ENCODE measurements at regions not wholly inside any gene's neighbourhood (a gene's known extent, or its start where the extent isn't known, plus 50 kb on each side); places are given as distances from the start of the nearest gene placed in this dataset.

DNA sequence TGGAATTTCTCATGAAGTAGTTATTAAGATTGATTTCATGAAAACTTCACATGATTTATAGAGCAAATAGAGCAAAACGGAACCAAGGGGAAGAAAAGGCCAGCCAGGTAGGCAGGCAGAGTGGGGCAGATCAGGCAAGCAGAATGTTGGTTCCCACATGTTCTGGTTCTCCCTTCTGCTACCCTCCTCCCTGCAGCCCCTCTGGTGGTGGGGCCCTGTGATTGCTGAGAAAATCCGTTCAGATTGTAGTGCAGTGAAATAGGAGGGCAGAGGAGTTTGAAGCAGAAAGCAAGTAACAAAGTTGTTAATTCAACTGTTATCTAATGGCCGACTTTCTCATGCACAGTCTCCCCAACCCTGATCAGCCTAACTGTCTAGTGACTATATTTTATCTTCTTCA lies 185.3 kb downstream of the MID1IP1 start:
- H3K9me3 ChIP-seq: no peaks in the 10 kb centered on the region
- no peak overlapping the region for H3K4me3 ChIP-seq (ENCODE audit: low read depth in 2 of 2, low read length in 1 of 2)
- ChIA-PET CTCF (interaction anchor here (1.0 to 1.7 kb wide), 2 partner anchors 55 to 60 kb away, joined by 3 read pairs; no protein-coding TSS in a partner anchor), POLR2A (no interaction called here)
- no peaks in the 10 kb centered on the region; a peak in 1 of 4 replicates for H3K4me1 ChIP-seq (ENCODE audit: control insufficient read depth in 1 of 2, insufficient read depth in 2 of 2, low read depth in 1 of 2, low read length in 1 of 2)
- H3K27ac ChIP-seq (ENCODE audit: low read depth in 2 of 2, low read length in 1 of 2): no peak overlapping the region
- no peak overlapping the region for H3K4me2 ChIP-seq
- no peak for DNase-seq
- 26% methylated on average over 3 of the region's 3 CpGs for WGBS (ENCODE audit: low lambda C conversion rate)
- H4K20me1 ChIP-seq (ENCODE audit: insufficient read depth): no peaks in the 10 kb centered on the region
- no peaks in the 10 kb centered on the region for H3F3A ChIP-seq (replicated peaks; ENCODE audit: insufficient read depth)
- no peaks in the 10 kb centered on the region for H3K27me3 ChIP-seq (ENCODE audit: insufficient read depth)
- H2AFZ ChIP-seq (ENCODE audit: low read depth): no peak overlapping the region
- no peak for TF ChIP-seq GABPA (IDR thresholded peaks at IDR 0.05; ENCODE audit: low read depth)
- TF ChIP-seq, protein P1, sequence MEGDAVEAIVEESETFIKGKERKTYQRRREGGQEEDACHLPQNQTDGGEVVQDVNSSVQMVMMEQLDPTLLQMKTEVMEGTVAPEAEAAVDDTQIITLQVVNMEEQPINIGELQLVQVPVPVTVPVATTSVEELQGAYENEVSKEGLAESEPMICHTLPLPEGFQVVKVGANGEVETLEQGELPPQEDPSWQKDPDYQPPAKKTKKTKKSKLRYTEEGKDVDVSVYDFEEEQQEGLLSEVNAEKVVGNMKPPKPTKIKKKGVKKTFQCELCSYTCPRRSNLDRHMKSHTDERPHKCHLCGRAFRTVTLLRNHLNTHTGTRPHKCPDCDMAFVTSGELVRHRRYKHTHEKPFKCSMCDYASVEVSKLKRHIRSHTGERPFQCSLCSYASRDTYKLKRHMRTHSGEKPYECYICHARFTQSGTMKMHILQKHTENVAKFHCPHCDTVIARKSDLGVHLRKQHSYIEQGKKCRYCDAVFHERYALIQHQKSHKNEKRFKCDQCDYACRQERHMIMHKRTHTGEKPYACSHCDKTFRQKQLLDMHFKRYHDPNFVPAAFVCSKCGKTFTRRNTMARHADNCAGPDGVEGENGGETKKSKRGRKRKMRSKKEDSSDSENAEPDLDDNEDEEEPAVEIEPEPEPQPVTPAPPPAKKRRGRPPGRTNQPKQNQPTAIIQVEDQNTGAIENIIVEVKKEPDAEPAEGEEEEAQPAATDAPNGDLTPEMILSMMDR (IDR thresholded peaks at IDR 0.05): no peak
- no peak for TF ChIP-seq TEAD4 (IDR thresholded peaks at IDR 0.05; ENCODE audit: borderline replicate concordance, insufficient read depth)
- TF ChIP-seq, protein P2, sequence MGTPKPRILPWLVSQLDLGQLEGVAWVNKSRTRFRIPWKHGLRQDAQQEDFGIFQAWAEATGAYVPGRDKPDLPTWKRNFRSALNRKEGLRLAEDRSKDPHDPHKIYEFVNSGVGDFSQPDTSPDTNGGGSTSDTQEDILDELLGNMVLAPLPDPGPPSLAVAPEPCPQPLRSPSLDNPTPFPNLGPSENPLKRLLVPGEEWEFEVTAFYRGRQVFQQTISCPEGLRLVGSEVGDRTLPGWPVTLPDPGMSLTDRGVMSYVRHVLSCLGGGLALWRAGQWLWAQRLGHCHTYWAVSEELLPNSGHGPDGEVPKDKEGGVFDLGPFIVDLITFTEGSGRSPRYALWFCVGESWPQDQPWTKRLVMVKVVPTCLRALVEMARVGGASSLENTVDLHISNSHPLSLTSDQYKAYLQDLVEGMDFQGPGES (IDR thresholded peaks at IDR 0.05; ENCODE audit: low read depth, low read length): no peak
- TF ChIP-seq NRF1 (IDR thresholded peaks at IDR 0.05; ENCODE audit: low read depth, low read length): no peak
- TF ChIP-seq, protein P3, sequence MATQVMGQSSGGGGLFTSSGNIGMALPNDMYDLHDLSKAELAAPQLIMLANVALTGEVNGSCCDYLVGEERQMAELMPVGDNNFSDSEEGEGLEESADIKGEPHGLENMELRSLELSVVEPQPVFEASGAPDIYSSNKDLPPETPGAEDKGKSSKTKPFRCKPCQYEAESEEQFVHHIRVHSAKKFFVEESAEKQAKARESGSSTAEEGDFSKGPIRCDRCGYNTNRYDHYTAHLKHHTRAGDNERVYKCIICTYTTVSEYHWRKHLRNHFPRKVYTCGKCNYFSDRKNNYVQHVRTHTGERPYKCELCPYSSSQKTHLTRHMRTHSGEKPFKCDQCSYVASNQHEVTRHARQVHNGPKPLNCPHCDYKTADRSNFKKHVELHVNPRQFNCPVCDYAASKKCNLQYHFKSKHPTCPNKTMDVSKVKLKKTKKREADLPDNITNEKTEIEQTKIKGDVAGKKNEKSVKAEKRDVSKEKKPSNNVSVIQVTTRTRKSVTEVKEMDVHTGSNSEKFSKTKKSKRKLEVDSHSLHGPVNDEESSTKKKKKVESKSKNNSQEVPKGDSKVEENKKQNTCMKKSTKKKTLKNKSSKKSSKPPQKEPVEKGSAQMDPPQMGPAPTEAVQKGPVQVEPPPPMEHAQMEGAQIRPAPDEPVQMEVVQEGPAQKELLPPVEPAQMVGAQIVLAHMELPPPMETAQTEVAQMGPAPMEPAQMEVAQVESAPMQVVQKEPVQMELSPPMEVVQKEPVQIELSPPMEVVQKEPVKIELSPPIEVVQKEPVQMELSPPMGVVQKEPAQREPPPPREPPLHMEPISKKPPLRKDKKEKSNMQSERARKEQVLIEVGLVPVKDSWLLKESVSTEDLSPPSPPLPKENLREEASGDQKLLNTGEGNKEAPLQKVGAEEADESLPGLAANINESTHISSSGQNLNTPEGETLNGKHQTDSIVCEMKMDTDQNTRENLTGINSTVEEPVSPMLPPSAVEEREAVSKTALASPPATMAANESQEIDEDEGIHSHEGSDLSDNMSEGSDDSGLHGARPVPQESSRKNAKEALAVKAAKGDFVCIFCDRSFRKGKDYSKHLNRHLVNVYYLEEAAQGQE (IDR thresholded peaks at IDR 0.05; ENCODE audit: low read depth, low read length): no peak
- no peak for TF ChIP-seq RFX5 (IDR thresholded peaks at IDR 0.05; ENCODE audit: low read length)
- TF ChIP-seq, protein P4, sequence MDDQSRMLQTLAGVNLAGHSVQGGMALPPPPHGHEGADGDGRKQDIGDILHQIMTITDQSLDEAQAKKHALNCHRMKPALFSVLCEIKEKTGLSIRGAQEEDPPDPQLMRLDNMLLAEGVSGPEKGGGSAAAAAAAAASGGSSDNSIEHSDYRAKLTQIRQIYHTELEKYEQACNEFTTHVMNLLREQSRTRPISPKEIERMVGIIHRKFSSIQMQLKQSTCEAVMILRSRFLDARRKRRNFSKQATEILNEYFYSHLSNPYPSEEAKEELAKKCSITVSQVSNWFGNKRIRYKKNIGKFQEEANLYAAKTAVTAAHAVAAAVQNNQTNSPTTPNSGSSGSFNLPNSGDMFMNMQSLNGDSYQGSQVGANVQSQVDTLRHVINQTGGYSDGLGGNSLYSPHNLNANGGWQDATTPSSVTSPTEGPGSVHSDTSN (IDR thresholded peaks at IDR 0.05): no peak
- TF ChIP-seq, protein P5, sequence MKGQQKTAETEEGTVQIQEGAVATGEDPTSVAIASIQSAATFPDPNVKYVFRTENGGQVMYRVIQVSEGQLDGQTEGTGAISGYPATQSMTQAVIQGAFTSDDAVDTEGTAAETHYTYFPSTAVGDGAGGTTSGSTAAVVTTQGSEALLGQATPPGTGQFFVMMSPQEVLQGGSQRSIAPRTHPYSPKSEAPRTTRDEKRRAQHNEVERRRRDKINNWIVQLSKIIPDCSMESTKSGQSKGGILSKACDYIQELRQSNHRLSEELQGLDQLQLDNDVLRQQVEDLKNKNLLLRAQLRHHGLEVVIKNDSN (IDR thresholded peaks at IDR 0.05; ENCODE audit: borderline replicate concordance, low read depth): no peak
- no peak for TF ChIP-seq MEF2A (IDR thresholded peaks at IDR 0.05; ENCODE audit: borderline replicate concordance, low read depth)
- TF ChIP-seq JUND (IDR thresholded peaks at IDR 0.05): no peak
- TF ChIP-seq, protein P6, sequence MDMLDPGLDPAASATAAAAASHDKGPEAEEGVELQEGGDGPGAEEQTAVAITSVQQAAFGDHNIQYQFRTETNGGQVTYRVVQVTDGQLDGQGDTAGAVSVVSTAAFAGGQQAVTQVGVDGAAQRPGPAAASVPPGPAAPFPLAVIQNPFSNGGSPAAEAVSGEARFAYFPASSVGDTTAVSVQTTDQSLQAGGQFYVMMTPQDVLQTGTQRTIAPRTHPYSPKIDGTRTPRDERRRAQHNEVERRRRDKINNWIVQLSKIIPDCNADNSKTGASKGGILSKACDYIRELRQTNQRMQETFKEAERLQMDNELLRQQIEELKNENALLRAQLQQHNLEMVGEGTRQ (IDR thresholded peaks at IDR 0.05; ENCODE audit: borderline replicate concordance, low read depth, low read length): no peak
- no peak for TF ChIP-seq TAF1 (IDR thresholded peaks at IDR 0.05; ENCODE audit: borderline replicate concordance, low read depth, low read length)
- H3K79me2 ChIP-seq (ENCODE audit: insufficient read depth): no peaks in the 10 kb centered on the region
- no peak overlapping the region for H3K9ac ChIP-seq
- H3K36me3 ChIP-seq (replicated peaks in 1 of 2; ENCODE audit: control insufficient read depth in 1 of 2, insufficient read depth in 2 of 2, low read length in 1 of 2): no peaks in the 10 kb centered on the region
- H3K9me2 ChIP-seq: no peaks in the 10 kb centered on the region
